ENCODE measurements at regions not wholly inside any gene's neighbourhood (a gene's known extent, or its start where the extent isn't known, plus 50 kb on each side); places are given as distances from the start of the nearest gene placed in this dataset.
A peak's percentile ranks its signal among the peaks of the same experiment; 100 is the strongest.
"Not testable (repeated sequence)": the region's sequence is repeated elsewhere in the genome, so short reads cannot be mapped to it uniquely, and the experiment has no call there.

DNA sequence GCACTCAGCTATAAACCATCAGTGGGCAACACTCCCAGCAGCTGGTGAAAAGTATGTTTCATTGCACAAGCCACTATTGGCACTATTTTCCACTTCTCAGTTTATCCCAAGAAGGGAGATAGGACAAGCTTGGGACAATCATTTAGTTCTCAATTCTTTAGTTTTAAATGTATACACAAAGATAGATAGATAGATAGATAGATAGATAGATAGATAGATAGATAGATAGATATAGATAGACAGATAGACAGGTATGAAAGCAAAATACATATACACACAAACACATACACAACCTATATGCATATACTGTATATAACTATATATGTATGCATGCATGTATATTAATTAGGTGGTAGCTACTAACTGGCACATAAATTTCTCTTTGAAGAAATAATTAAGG, 411.6 kb upstream of the KCND2 start:
- in situ Hi-C loops (cut with MboI; ENCODE audit: low pct_unique_long_range_greater_than_20kb in 2 of 9, low sequenced_read_pairs in 9 of 9, unreplicated experiment in 9 of 9): no loop called here
- ATAC-seq (replicated peaks in 6 of 8): no peak
- Histone ChIP-seq H3K4me1 (replicated peaks in 1 of 2) (no peaks in the 10 kb centered on the region), H3K27ac (no peak overlapping the region), H3K4me3 (no peak overlapping the region)

DNA sequence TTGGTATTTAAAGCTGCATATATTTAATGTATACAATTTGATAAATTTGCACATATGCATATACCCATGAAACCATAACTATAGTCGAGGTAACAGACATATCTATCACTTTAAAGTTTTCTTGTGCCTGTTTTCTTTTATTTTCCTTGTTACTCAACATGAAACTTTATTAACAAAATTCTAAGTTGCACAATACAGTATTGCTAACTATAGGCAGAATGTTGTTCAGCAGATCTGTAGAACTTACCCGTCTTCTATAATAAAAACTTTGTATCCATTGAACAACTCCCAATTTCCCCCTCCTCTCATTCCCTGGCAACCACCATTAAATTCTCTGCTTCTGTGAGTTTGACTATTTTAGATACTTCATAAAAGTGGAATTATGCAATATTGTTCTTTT, 404.6 kb upstream of the KCND2 start:
- H3K4me3 ChIP-seq: no peak overlapping the region
- H3K27ac ChIP-seq: no peak overlapping the region
- H3K4me1 ChIP-seq (replicated peaks in 1 of 2): no peaks in the 10 kb centered on the region
- in situ Hi-C loops (cut with MboI; ENCODE audit: low pct_unique_long_range_greater_than_20kb in 2 of 9, low sequenced_read_pairs in 9 of 9, unreplicated experiment in 9 of 9): no loop called here
- WGBS, 10 experiments: 0 to 100% (median 82%) methylated on average over 1 to 2 of the region's 2 CpGs
- no peak for ATAC-seq (replicated peaks in 6 of 8)

DNA sequence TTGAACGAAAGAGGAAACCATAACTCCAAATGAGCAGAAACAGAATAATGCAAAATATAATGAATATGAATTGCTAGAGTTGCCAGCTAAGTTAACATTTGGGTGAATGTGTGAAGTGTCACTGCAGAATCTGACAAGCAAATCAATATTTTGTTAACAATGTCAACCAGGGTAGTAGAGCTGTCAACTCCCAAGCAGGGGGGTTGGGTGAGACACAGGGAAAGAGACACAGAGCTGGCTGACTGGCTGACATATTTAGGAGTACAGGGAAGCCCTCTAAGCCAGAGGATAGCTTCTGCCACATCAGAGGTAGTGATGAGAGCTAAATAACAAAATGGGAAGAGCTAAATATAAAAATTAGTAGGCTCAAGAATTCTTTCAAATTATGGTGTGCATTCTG, 393.1 kb upstream of the KCND2 start:
- H3K4me3 ChIP-seq: no peak overlapping the region
- H3K4me1 ChIP-seq (replicated peaks in 1 of 2): no peaks in the 10 kb centered on the region
- H3K27ac ChIP-seq: no peak overlapping the region
- 0 to 100% (median 78%) methylated on average over 1 of the region's 1 CpG; no CpG with 5 or more reads in 1 of the 10 experiments for WGBS, 10 experiments
- in situ Hi-C loops (cut with MboI; ENCODE audit: low pct_unique_long_range_greater_than_20kb in 2 of 9, low sequenced_read_pairs in 9 of 9, unreplicated experiment in 9 of 9): no loop called here
- ATAC-seq (replicated peaks in 6 of 8): no peak

DNA sequence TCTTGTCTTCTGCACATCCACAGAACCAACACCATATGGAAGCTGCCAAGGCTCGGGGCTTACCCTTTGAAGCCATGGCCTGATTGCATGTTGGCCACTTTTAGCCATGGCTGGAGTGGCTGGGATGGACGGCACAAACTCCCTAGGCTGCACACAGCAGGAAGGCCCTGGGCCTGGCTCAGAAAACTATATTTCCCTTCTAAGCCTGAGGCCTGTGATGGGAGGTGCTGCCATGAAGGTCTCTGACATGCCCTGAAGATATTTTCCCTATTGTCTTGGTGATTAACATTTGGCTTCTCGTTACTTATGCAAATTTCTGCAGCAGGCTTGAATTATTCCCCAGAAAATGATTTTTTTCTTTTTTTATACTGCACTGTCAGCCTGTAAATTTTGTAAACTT, 387.0 kb upstream of the KCND2 start:
- ATAC-seq (replicated peaks in 6 of 8): peak in 2 of 8 experiments; percentile 75 to 89
- 0 to 93% (median 59%) methylated on average over 1 to 2 of the region's 3 CpGs; no CpG with 5 or more reads in 2 of the 10 experiments for WGBS, 10 experiments
- no peaks in the 10 kb centered on the region for H3K4me1 ChIP-seq (replicated peaks in 1 of 2)
- H3K27ac ChIP-seq: no peak overlapping the region
- in situ Hi-C loops (cut with MboI; ENCODE audit: low pct_unique_long_range_greater_than_20kb in 2 of 9, low sequenced_read_pairs in 9 of 9, unreplicated experiment in 9 of 9): no loop called here
- H3K4me3 ChIP-seq: no peak overlapping the region

DNA sequence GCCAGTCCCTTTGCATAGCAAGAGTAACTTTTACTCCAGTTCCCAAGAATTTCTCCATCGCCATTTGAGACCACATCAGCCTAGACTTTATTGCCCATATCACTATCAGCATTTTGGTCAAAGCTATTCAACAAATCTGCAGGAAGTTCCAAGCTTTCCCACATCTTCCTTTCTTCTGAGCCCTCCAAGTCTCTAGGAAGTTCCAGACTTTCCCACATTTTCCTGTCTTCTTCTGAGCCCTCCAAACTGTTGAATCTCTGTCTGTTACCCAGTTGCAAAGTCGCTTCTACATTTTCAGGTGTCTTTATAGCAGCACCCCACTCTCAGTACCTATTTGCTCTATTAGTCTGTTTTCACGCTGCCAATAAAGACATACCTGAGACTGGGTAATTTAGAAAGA, 386.4 kb upstream of the KCND2 start:
- in situ Hi-C loops (cut with MboI; ENCODE audit: low pct_unique_long_range_greater_than_20kb in 2 of 9, low sequenced_read_pairs in 9 of 9, unreplicated experiment in 9 of 9); ATAC-seq (replicated peaks in 6 of 8): not testable (repeated sequence)
- WGBS, 10 experiments: 9 to 100% (median 81%) methylated on average over 1 to 3 of the region's 3 CpGs

DNA sequence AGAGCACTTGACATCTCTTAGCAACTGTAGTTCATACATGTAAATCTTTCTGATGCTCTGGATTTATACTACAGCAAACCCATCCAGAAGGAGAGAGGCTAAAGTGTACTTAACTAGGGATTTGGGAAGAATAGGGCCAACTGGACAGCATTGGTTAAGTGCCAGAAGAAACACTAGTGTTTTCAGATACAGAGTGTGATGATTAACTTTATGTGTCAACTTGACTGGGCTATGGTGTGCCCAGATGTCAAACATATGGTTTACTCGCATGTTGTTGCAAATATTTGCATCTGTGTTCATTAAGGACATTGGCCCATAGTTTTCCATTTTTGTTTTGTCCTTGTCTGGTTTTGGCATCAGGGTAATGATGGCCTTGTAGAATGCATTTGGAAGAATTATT, 384.7 kb upstream of the KCND2 start:
- Histone ChIP-seq H3K27ac (no peak overlapping the region), H3K4me1 (replicated peaks in 1 of 2) (no peaks in the 10 kb centered on the region), H3K4me3 (no peak overlapping the region)
- ATAC-seq (replicated peaks in 6 of 8): no peak
- in situ Hi-C loops (cut with MboI; ENCODE audit: low pct_unique_long_range_greater_than_20kb in 2 of 9, low sequenced_read_pairs in 9 of 9, unreplicated experiment in 9 of 9): no loop called here
- 0 to 86% (median 58%) methylated on average over 1 of the region's 1 CpG; no CpG with 5 or more reads in 2 of the 10 experiments for WGBS, 10 experiments

More for the DNA sequence above, 386.4 kb upstream of the KCND2 start:
- not testable (repeated sequence) for H3K4me3 ChIP-seq; H3K27ac ChIP-seq; H3K4me1 ChIP-seq (replicated peaks in 1 of 2)

DNA sequence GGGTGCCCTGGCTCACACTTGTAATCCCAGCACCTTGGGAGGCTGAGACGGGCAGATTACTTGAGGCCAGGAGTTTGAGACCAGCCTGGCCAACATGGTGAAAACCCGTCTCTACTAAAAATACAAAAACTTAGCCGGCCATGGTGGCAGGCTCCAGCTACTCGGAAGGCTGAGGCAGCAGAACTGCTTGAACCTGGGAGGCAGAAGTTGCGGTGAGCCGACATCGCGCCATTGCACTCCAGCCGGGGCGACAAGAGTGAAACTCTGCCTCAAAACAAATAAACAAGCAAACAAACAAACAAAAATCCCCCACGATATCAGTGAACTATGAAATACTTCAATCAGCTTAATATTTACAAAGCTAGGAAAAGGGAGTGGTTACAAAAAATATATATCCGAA, 382.3 kb upstream of the KCND2 start:
- Histone ChIP-seq H3K4me3 (no peak overlapping the region), H3K27ac (no peak overlapping the region), H3K4me1 (replicated peaks in 1 of 2) (no peaks in the 10 kb centered on the region)
- no peak for ATAC-seq (replicated peaks in 6 of 8)
- 4 to 100% (median 89%) methylated on average over 1 to 11 of the region's 12 CpGs for WGBS, 10 experiments
- in situ Hi-C loops (cut with MboI; ENCODE audit: low pct_unique_long_range_greater_than_20kb in 2 of 9, low sequenced_read_pairs in 9 of 9, unreplicated experiment in 9 of 9): no loop called here

DNA sequence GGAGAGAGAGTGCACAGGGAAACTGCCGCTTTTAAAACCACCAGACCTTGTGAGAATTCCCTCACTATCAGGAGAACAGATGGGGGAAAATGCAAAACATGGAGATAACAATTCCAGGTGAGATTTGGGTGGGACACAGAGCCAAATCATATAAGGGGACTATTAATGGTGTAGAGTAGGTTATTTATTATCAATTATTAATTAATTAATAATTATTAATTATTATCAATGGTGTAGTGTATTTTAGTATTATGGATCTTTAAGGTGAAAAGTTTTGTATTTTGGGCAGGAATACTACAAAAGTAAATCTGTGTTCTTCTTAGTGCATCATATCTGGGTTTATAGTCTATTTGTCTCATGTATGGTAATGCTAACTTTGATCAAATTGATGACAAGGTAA, 377.7 kb upstream of the KCND2 start:
- no peak for ATAC-seq (replicated peaks in 6 of 8)
- in situ Hi-C loops (cut with MboI; ENCODE audit: low pct_unique_long_range_greater_than_20kb in 2 of 9, low sequenced_read_pairs in 9 of 9, unreplicated experiment in 9 of 9): no loop called here
- Histone ChIP-seq H3K4me1 (replicated peaks in 1 of 2) (no peaks in the 10 kb centered on the region), H3K4me3 (no peak overlapping the region), H3K27ac (no peak overlapping the region)
- WGBS, 10 experiments: 14 to 100% (median 78%) methylated on average over 1 of the region's 1 CpG; no CpG with 5 or more reads in 5 of the 10 experiments

DNA sequence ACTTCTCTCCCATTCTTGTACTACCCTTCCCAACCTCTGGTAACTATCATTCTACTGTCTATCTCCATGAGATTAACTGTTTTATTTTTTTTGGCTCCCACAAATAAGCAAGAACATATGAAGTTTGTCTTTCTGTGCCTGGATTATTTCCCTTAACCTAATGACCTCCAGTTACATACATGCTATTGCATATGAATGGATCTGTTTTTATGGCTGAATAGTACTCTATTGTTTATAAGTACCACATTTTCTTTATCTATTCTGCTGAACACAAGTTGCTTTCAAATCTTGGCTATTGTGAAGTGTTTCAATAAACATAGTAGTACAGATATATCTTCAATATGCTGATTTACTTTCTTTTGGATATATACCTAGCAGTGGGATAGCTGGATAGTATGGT, 376.6 kb upstream of the KCND2 start:
- Histone ChIP-seq H3K4me1 (replicated peaks in 1 of 2) (no peaks in the 10 kb centered on the region), H3K4me3 (no peak overlapping the region), H3K27ac (no peak overlapping the region)
- in situ Hi-C loops (cut with MboI; ENCODE audit: low pct_unique_long_range_greater_than_20kb in 2 of 9, low sequenced_read_pairs in 9 of 9, unreplicated experiment in 9 of 9): no loop called here
- ATAC-seq (replicated peaks in 6 of 8): no peak

DNA sequence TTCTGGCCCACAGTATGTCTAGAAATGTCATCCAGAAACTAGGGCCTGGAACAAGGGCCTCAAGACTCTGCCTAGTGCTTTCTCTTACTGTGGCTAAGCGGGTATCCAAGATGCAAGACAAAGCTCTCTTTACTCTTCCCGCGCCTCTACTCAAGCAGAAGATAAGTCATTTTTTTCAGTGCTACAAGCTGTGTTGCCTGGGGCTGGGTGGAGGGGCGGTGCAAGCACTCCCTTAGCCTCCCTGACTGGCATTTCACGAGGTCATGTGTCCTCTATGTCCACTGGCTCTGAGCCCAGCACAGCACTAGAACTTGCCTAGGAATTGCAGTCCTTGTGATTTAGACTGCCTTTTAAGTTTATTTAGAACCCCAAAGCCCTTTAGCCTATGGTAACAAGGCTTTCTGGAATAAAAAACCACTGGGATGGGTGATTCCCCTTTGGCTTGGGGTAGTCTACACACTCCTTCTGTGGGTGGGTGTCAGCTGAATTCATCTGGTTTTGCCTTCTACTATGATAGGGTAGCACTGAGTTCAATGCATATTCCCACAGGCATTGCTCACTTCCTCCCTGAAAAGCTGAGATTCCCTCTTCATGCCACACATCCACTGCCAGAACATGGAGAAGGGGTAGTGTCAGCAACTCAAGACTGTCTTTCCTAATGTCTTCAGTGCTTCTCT, 371.8 kb upstream of the KCND2 start:
- WGBS, 10 experiments: 13 to 94% (median 84%) methylated on average over 1 to 5 of the region's 5 CpGs; no CpG with 5 or more reads in 5 of the 10 experiments
- H3K4me1 ChIP-seq (replicated peaks in 1 of 2): no peaks in the 10 kb centered on the region
- no peak overlapping the region for H3K4me3 ChIP-seq
- H3K27ac ChIP-seq: no peak overlapping the region
- in situ Hi-C loops (cut with MboI; ENCODE audit: low pct_unique_long_range_greater_than_20kb in 2 of 9, low sequenced_read_pairs in 9 of 9, unreplicated experiment in 9 of 9): no loop called here
- peak in 7 of 8 experiments; percentile 42 to 99 (median 77) for ATAC-seq (replicated peaks in 6 of 8)

DNA sequence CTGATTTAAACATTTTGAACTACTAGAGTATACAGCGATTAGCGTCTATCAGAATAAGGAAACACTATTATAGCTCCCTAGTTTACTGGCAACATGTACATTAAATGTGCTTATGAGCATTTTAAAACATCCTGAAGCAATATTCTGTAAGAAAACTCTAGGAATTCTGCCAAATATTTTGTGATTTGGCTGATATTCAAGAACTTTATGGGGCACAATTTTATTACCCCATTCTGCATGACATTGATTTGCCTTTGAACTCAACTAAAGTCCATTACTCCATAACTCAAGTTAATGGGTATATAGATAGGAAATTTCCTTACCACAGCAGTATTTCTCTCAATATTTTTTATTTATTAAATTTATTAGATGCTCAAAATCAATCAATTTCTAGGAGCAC, 369.9 kb upstream of the KCND2 start:
- no peaks in the 10 kb centered on the region for H3K4me1 ChIP-seq (replicated peaks in 1 of 2)
- in situ Hi-C loops (cut with MboI; ENCODE audit: low pct_unique_long_range_greater_than_20kb in 2 of 9, low sequenced_read_pairs in 9 of 9, unreplicated experiment in 9 of 9): no loop called here
- 0 to 100% (median 83%) methylated on average over 1 to 2 of the region's 2 CpGs; no CpG with 5 or more reads in 3 of the 10 experiments for WGBS, 10 experiments
- no peak for ATAC-seq (replicated peaks in 6 of 8)
- H3K27ac ChIP-seq: no peak overlapping the region
- no peak overlapping the region for H3K4me3 ChIP-seq

DNA sequence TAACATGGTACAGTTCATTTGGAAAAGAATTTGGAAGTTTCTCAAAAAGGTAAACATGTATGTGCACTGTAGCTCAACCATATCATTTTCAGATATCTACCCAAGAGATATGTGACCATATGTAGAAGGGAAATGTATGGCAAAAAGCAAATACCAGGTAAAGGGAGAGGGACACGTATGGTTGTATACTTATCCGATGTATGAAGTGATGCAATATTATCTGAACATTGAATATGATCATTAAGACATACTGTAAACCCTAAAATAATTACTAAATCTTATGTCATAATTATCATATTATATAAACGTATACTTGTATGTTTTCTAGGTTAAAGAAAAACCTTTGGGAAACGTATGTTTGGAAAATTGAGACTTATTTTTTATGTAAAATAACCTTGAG, 367.5 kb upstream of the KCND2 start:
- in situ Hi-C loops (cut with MboI; ENCODE audit: low pct_unique_long_range_greater_than_20kb in 2 of 9, low sequenced_read_pairs in 9 of 9, unreplicated experiment in 9 of 9): no loop called here
- ATAC-seq (replicated peaks in 6 of 8): no peak
- Histone ChIP-seq H3K4me1 (replicated peaks in 1 of 2) (no peaks in the 10 kb centered on the region), H3K27ac (no peak overlapping the region), H3K4me3 (no peak overlapping the region)
- 18 to 87% (median 72%) methylated on average over 1 to 4 of the region's 4 CpGs; no CpG with 5 or more reads in 1 of the 10 experiments for whole genome bisulfite sequencing, 10 experiments

DNA sequence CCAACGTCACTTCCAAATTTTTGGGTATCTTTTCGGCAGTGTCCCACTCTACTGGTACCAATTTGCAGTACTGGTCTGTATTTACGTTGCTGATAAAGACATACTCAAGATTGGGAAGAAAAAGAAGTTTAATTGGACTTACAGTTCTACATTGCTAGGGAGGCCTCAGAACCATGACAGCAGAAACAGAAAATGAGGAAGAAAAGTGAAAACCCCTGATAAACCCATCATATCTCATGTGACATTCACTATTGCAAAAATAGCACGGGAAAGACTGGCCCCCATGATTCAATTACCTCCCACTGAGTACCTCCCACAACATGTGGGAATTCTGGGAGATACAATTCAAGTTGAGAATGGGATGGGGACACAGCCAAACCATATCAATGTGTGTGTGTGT, 364.0 kb upstream of the KCND2 start:
- in situ Hi-C loops (cut with MboI; ENCODE audit: low pct_unique_long_range_greater_than_20kb in 2 of 9, low sequenced_read_pairs in 9 of 9, unreplicated experiment in 9 of 9): no loop called here
- 0 to 92% (median 66%) methylated on average over 2 to 4 of the region's 4 CpGs; no CpG with 5 or more reads in 1 of the 10 experiments for WGBS, 10 experiments
- Histone ChIP-seq H3K4me1 (replicated peaks in 1 of 2) (no peaks in the 10 kb centered on the region), H3K4me3 (no peak overlapping the region), H3K27ac (no peak overlapping the region)
- no peak for ATAC-seq (replicated peaks in 6 of 8)

DNA sequence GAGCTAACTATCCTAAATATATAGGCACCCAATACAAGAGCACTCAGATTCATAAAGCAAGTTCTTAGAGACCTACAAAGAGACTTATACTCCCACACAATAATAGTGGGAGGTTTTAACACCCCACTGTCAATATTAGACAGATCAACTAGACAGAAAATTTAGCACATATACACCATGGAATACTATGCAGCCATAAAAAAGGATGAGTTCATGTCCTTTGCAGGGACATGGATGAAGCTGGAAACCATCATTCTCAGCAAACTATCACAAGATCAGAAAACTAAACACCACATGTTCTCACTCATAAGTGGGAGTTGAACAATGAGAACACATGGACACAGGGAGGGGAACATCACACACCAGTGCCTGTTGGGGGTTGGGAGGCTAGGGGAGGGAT, 358.9 kb upstream of the KCND2 start:
- H3K4me1 ChIP-seq (replicated peaks in 1 of 2); ATAC-seq (replicated peaks in 6 of 8); H3K4me3 ChIP-seq; H3K27ac ChIP-seq; in situ Hi-C loops (cut with MboI; ENCODE audit: low pct_unique_long_range_greater_than_20kb in 2 of 9, low sequenced_read_pairs in 9 of 9, unreplicated experiment in 9 of 9): not testable (repeated sequence)
